GM23248 (cell line): ENCODE measurements at regions not wholly inside any gene's neighbourhood (a gene's known extent, or its start where the extent isn't known, plus 50 kb on each side); places are given as distances from the start of the nearest gene placed in this dataset.

Source experiments
- EZH2 ChIP-seq: fragments of 200-600 bp; sonication (generic); IDR thresholded peaks from 2 replicates; pipeline ENCODE4 v1.6.1; 2018; ENCODE audit warnings: antibody characterized with exemption, mild to moderate bottlenecking; ENCODE audit not compliant: insufficient read depth, poor library complexity, severe bottlenecking
- EZH2phosphoT487 ChIP-seq: fragments of 200-600 bp; sonication (generic); IDR thresholded peaks from 2 replicates; pipeline ENCODE4 v1.6.1; 2018; ENCODE audit warnings: antibody characterized with exemption, moderate library complexity, mild to moderate bottlenecking, low read depth; ENCODE audit not compliant: insufficient read depth

DNA sequence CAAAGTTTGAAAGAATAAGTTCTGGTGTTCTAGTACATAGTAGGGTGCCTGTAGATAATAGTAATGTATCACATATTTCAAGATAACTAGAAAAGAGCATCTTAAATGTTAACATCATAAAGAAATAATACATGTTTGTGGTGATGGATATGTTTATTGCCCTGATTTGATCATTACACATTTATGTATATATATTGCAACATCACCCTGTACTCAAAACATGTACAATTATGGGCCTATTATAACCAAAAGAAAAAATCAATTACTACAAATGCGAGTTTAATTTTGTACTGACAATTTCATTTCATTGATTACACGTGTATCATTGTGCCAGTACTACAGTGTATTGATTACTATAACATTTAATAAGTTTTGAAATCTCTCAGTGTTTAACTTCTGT is 609.2 kb upstream of the BRINP3 start:
- TF ChIP-seq EZH2 (no peak), EZH2phosphoT487 (no peak)
